Left lung (tissue), 4 donors: ENCODE measurements at regions not wholly inside any gene's neighbourhood (a gene's known extent, or its start where the extent isn't known, plus 50 kb on each side); places are given as distances from the start of the nearest gene placed in this dataset.
A peak's percentile ranks its signal among the peaks of the same experiment; 100 is the strongest.
"Not testable (repeated sequence)": the region's sequence is repeated elsewhere in the genome, so short reads cannot be mapped to it uniquely, and the experiment has no call there.

Experiments
- ATAC-seq: fragments of 200-7000 bp; cut with Tn5 transposase; one replicate; pipeline ENCODE4 v1.9.1; 2020; ENCODE audit warnings: moderate library complexity
- DNase-seq, 4 donors: peaks; one replicate each; pipeline ENCODE4 v3.0.0-alpha.2; 2013 to 2020
- H3K27ac ChIP-seq, 2 donors: fragments of 200-600 bp; sonication (generic) in 1 of 2; one replicate each; pipeline versions ENCODE4 v1.5.0 to v1.8.0; 2020 to 2021
- H3K27me3 ChIP-seq, 2 donors: fragments of 200-600 bp; sonication (generic) in 1 of 2; one replicate each; pipeline versions ENCODE4 v1.5.0 to v1.8.0; 2020 to 2021
- H3K36me3 ChIP-seq, 2 donors: fragments of 200-600 bp; sonication (generic) in 1 of 2; one replicate each; pipeline versions ENCODE4 v1.5.0 to v1.8.0; 2020 to 2021
- H3K4me1 ChIP-seq, 2 donors: fragments of 200-600 bp; one replicate each; pipeline ENCODE4 v1.8.0; 2021
- H3K4me3 ChIP-seq, 2 donors: fragments of 200-600 bp; sonication (generic) in 1 of 2; one replicate each; pipeline versions ENCODE4 v1.5.0 to v1.8.0; 2020 to 2021; ENCODE audit warnings: mild to moderate bottlenecking in 1 of 2
- H3K9me3 ChIP-seq, 2 donors: fragments of 200-600 bp; sonication (generic) in 1 of 2; one replicate each; pipeline versions ENCODE4 v1.5.0 to v1.8.0; 2020 to 2021
- intact Hi-C, 2 donors: fragments of 100-400 bp; cut with DNase I; formaldehyde crosslinking; loops; one replicate each; pipeline versions ENCODE4 v1.11.2 to v1.14.2; 2022
- TF ChIP-seq, protein P1 (sequence below), 2 donors: fragments of 200-600 bp; sonication (generic) in 1 of 2; IDR thresholded peaks; one replicate each; pipeline versions ENCODE4 v1.5.0 to v1.8.0; 2021; ENCODE audit warnings: antibody characterized with exemption in 2 of 2
- donor health status: DM: no; HTN: yes; CAD: no.
- donor health status: DM: no; HTN: no; CAD: no.

- H3K27me3 ChIP-seq, result no peaks in the 10 kb centered on the region
- no peak overlapping the region for H3K4me3 ChIP-seq
- H3K4me1 ChIP-seq, result no peaks in the 10 kb centered on the region
- TF ChIP-seq, protein P1, sequence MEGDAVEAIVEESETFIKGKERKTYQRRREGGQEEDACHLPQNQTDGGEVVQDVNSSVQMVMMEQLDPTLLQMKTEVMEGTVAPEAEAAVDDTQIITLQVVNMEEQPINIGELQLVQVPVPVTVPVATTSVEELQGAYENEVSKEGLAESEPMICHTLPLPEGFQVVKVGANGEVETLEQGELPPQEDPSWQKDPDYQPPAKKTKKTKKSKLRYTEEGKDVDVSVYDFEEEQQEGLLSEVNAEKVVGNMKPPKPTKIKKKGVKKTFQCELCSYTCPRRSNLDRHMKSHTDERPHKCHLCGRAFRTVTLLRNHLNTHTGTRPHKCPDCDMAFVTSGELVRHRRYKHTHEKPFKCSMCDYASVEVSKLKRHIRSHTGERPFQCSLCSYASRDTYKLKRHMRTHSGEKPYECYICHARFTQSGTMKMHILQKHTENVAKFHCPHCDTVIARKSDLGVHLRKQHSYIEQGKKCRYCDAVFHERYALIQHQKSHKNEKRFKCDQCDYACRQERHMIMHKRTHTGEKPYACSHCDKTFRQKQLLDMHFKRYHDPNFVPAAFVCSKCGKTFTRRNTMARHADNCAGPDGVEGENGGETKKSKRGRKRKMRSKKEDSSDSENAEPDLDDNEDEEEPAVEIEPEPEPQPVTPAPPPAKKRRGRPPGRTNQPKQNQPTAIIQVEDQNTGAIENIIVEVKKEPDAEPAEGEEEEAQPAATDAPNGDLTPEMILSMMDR (IDR thresholded peaks at IDR 0.05), result no peak
- DNase-seq (peak in 1 of 4 donors; percentile 41), ATAC-seq (peak; percentile 54)
- intact Hi-C loops, result no loop called here
- H3K27ac ChIP-seq, result peak overlapping the region in 1 of 2 donors; percentile 4
- H3K9me3 ChIP-seq, result no peaks in the 10 kb centered on the region
- H3K36me3 ChIP-seq, result no peaks in the 10 kb centered on the region
Measured at GRCh38 chr9:82489201-82489821, 500.7 kb downstream of the SPATA31D1 start.

DNA sequence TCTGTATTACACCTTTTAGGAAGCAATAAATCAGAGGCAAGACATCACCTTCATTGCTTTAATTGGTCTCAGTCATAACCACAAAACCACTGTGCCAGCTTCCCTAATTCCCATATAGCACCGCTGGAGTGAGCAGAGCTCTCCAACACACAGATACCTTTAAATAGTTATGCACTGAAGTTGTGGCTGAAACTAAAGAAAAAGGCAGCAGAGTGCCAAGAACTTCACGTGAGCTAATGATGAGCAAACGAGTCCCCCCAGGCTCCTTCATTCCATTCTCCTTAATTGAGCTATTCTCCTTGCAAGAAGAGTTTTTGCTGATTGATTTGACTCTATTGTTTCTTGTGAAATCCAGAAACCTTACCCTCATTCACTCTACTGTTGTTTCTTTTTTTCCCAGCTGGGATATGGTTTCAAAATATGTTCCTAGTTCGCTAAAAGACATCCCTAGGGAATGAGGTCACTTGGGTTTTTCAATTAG, 501.5 kb downstream of the SPATA31D1 start:
- Histone ChIP-seq H3K4me3 (no peak overlapping the region), H3K4me1 (no peaks in the 10 kb centered on the region), H3K27me3 (no peaks in the 10 kb centered on the region), H3K9me3 (no peaks in the 10 kb centered on the region), H3K36me3 (no peaks in the 10 kb centered on the region), H3K27ac (no peak overlapping the region)
- TF ChIP-seq, protein P1 (IDR thresholded peaks at IDR 0.05), result no peak
- ATAC-seq (no peak), DNase-seq (no peak)
- intact Hi-C loops, result no loop called here

GRCh38 chr9:82490821-82491220, 502.2 kb downstream of the SPATA31D1 start:
- DNase-seq, H3K9me3 ChIP-seq, intact Hi-C loops, ATAC-seq, H3K36me3 ChIP-seq, H3K27me3 ChIP-seq, H3K4me3 ChIP-seq, H3K4me1 ChIP-seq, H3K27ac ChIP-seq: not testable (repeated sequence)

DNA sequence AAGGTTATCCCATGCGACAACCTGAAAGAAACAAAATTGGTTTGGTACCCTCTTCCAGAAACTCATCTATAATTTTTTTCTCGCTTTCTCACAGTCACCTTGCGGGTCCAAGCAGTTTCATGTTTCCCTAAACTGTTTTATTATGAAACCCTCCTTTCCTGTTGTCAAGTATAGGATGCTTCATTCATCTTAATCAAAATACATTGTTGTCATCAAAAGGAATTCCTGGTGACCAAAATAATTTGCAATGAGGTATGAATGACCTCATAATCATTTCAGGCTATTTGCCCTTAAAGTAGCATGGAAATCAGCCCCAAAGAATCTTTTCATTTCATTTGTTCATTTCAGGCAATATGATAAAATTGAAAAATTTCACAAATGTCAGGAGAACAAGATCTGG, 503.0 kb downstream of the SPATA31D1 start:
- Histone ChIP-seq H3K9me3 (no peaks in the 10 kb centered on the region), H3K4me3 (no peak overlapping the region), H3K27me3 (no peaks in the 10 kb centered on the region), H3K27ac (no peak overlapping the region), H3K4me1 (no peaks in the 10 kb centered on the region), H3K36me3 (no peaks in the 10 kb centered on the region)
- TF ChIP-seq, protein P1 (IDR thresholded peaks at IDR 0.05), result no peak
- no peak for DNase-seq
- ATAC-seq, result no peak
- intact Hi-C loops, result no loop called here

DNA sequence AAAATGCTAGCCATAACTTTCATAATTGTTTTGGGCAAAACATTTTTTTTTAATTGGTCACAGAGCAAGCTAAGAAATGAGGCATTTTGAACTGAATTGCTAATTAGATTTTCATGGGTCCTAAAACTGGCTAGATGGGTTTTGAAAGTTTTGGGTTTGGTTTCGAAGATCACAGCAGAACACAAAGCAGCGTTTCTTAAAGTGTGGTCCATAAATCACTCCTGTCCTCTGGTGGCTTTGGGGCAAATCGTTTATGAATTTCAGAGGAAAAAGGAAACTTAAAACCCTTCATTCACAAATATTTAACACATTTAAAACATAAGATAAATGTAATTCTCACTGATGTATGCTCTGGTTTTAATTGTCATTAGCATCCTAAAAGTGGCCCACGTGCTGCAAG, 503.7 kb downstream of the SPATA31D1 start:
- H3K4me3 ChIP-seq, result no peak overlapping the region
- DNase-seq (no peak), ATAC-seq (no peak)
- TF ChIP-seq, protein P1 (IDR thresholded peaks at IDR 0.05), result no peak
- H3K4me1 ChIP-seq, result no peaks in the 10 kb centered on the region
- H3K27ac ChIP-seq, result no peak overlapping the region
- H3K27me3 ChIP-seq, result no peaks in the 10 kb centered on the region
- intact Hi-C loops, result no loop called here
- H3K9me3 ChIP-seq, result no peaks in the 10 kb centered on the region
- H3K36me3 ChIP-seq, result no peaks in the 10 kb centered on the region
